Astrocyte (in vitro differentiated cells and primary cell): ENCODE measurements at regions not wholly inside any gene's neighbourhood (a gene's known extent, or its start where the extent isn't known, plus 50 kb on each side); places are given as distances from the start of the nearest gene placed in this dataset.

Experiments
- DNase-seq: peaks from one replicate; pipeline ENCODE4 v3.0.0-alpha.2; 2010; ENCODE audit warnings: low read depth
- FAIRE-seq: peaks from 2 replicates; lab custom pipeline; 2011; peaks lifted over from hg19 to GRCh38; lab: Jason Lieb, UNC
- H2AFZ ChIP-seq: 2 replicates; pipeline ENCODE4 v1.6.0; 2012; ENCODE audit warnings: low read depth, low read length, inconsistent platforms
- H3K27ac ChIP-seq: 2 replicates; pipeline ENCODE4 v1.5.1; 2011; ENCODE audit warnings: low read depth, low read length, inconsistent platforms
- H3K27me3 ChIP-seq: 2 replicates; pipeline ENCODE4 v1.6.0; 2011; ENCODE audit warnings: low read length, inconsistent platforms; ENCODE audit not compliant: insufficient read depth
- H3K36me3 ChIP-seq: 2 replicates; pipeline ENCODE4 v1.5.1; 2011; ENCODE audit warnings: low read length, inconsistent platforms; ENCODE audit not compliant: insufficient read depth
- H3K4me1 ChIP-seq: 2 replicates; pipeline ENCODE4 v1.5.1; 2011; ENCODE audit warnings: low read length, inconsistent platforms; ENCODE audit not compliant: insufficient read depth
- H3K4me2 ChIP-seq: 2 replicates; pipeline ENCODE4 v1.6.0; 2012; ENCODE audit warnings: low read length, inconsistent platforms
- H3K4me3 ChIP-seq: 2 replicates; pipeline ENCODE4 v1.5.1; 2011; ENCODE audit warnings: low read depth, mild to moderate bottlenecking, low read length, inconsistent platforms; ENCODE audit not compliant: insufficient read depth
- H3K79me2 ChIP-seq: 2 replicates; pipeline ENCODE4 v1.6.0; 2012; ENCODE audit warnings: mild to moderate bottlenecking, low read length, inconsistent platforms; ENCODE audit not compliant: insufficient read depth
- H3K9ac ChIP-seq: 2 replicates; pipeline ENCODE4 v1.6.0; 2012; ENCODE audit warnings: mild to moderate bottlenecking, low read length, inconsistent platforms
- H3K9me3 ChIP-seq: 2 replicates; pipeline ENCODE4 v1.5.1; 2012; ENCODE audit warnings: low read depth, mild to moderate bottlenecking, low read length, inconsistent platforms; ENCODE audit not compliant: insufficient read depth
- H4K20me1 ChIP-seq: 2 replicates; pipeline ENCODE4 v1.6.0; 2012; ENCODE audit warnings: low read length, inconsistent platforms; ENCODE audit not compliant: insufficient read depth
- H3K27ac Mint-ChIP-seq: one replicate; pipeline ENCODE4 v1.8.0; 2021; ENCODE audit warnings: mild to moderate bottlenecking, mixed read lengths; ENCODE audit not compliant: unreplicated experiment
- H3K27me3 Mint-ChIP-seq: one replicate; pipeline ENCODE4 v1.8.0; 2021; ENCODE audit warnings: low read depth, mixed read lengths; ENCODE audit not compliant: unreplicated experiment
- H3K36me3 Mint-ChIP-seq: one replicate; pipeline ENCODE4 v1.8.0; 2021; ENCODE audit warnings: low read depth, mixed read lengths; ENCODE audit not compliant: unreplicated experiment
- H3K4me1 Mint-ChIP-seq: one replicate; pipeline ENCODE4 v1.8.0; 2021; ENCODE audit warnings: low read depth, mixed read lengths; ENCODE audit not compliant: unreplicated experiment
- H3K4me3 Mint-ChIP-seq: one replicate; pipeline ENCODE4 v1.8.0; 2021; ENCODE audit warnings: mild to moderate bottlenecking, moderate library complexity, mixed read lengths; ENCODE audit not compliant: unreplicated experiment
- H3K9me3 Mint-ChIP-seq: one replicate; pipeline ENCODE4 v1.8.0; 2021; ENCODE audit warnings: mild to moderate bottlenecking, mixed read lengths; ENCODE audit not compliant: unreplicated experiment
- EZH2 ChIP-seq: IDR thresholded peaks from 2 replicates; pipeline ENCODE4 v1.6.1; 2012; ENCODE audit warnings: mild to moderate bottlenecking, low read length, inconsistent platforms; ENCODE audit not compliant: insufficient read depth
- TF ChIP-seq, protein P1 (sequence below): IDR thresholded peaks from 2 replicates; pipeline ENCODE4 v1.5.1; 2011; ENCODE audit warnings: low read depth, mild to moderate bottlenecking, inconsistent platforms, low read length, moderate library complexity; ENCODE audit not compliant: insufficient read depth

DNA sequence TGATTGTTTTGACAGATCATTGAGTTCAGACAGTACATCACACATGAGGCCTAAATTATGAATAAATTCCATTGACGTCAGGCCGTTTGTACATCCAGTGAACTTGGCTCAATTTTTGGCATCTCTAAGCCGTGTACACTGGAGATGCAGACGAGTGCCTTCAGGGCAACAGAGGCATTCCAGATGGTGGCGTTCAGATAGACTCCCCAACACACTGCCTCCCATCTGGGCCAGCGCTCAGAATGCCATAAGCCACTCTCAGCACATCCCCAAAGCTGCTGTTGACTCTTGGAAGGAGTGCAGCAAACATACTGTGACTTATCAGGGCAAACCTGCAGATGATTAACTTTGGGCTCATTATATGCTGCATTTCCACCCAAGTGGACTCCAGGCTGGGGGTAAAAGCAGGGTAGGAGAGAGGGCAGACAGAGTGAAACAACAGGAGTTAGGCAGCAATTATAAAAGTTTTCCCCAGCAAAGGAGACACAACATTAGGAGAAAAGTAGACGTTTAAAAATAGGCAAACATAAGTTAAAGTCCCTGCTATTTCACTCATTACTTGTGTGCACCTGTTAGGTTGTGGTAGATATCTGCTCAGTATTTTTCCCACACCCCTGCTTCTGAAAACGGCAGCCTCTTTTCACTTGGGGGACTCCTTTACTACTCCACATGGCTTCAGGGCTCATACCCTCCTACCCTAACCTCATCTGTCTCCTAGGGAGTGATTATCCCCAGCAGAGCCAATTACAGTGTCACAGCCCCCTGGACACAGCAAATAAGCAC is 60.2 kb upstream of the PDE3B start:
- Histone ChIP-seq H2AFZ (no peak overlapping the region), H3K27ac (no peak overlapping the region), H3K4me1 (no peaks in the 10 kb centered on the region), H4K20me1 (no peaks in the 10 kb centered on the region), H3K79me2 (no peaks in the 10 kb centered on the region), H3K36me3 (no peaks in the 10 kb centered on the region), H3K9me3 (no peaks in the 10 kb centered on the region), H3K27me3 (no peaks in the 10 kb centered on the region), H3K4me3 (no peak overlapping the region), H3K9ac (no peak overlapping the region), H3K4me2 (no peak overlapping the region)
- H3K4me1 Mint-ChIP-seq: peaks cover 2% of the 10 kb centered on the region
- no peaks in the 10 kb centered on the region for H3K36me3 Mint-ChIP-seq
- FAIRE-seq (no peak), DNase-seq (no peak)
- no peak overlapping the region for H3K27ac Mint-ChIP-seq
- no peak overlapping the region for H3K4me3 Mint-ChIP-seq
- H3K27me3 Mint-ChIP-seq: peaks cover 2% of the 10 kb centered on the region
- TF ChIP-seq, protein P1, sequence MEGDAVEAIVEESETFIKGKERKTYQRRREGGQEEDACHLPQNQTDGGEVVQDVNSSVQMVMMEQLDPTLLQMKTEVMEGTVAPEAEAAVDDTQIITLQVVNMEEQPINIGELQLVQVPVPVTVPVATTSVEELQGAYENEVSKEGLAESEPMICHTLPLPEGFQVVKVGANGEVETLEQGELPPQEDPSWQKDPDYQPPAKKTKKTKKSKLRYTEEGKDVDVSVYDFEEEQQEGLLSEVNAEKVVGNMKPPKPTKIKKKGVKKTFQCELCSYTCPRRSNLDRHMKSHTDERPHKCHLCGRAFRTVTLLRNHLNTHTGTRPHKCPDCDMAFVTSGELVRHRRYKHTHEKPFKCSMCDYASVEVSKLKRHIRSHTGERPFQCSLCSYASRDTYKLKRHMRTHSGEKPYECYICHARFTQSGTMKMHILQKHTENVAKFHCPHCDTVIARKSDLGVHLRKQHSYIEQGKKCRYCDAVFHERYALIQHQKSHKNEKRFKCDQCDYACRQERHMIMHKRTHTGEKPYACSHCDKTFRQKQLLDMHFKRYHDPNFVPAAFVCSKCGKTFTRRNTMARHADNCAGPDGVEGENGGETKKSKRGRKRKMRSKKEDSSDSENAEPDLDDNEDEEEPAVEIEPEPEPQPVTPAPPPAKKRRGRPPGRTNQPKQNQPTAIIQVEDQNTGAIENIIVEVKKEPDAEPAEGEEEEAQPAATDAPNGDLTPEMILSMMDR: no peak
- no peak for TF ChIP-seq EZH2
- no peaks in the 10 kb centered on the region for H3K9me3 Mint-ChIP-seq

DNA sequence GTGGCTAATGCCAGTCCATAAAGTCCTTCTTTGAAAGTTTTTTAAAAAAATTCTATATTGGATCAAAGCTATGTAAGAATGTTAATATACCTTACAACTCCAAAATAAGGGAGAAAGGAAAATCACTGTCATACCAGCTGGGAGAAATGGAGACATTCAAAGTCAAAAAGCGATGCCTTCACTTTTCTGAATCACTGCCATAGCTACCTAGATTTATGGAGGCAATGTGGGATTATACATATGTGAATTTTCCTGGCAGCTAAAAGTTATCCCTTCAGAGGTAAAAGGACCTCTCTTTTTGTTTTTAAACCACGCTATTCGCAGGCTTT is 59.6 kb upstream of the PDE3B start:
- Mint-ChIP-seq H3K27ac (no peak overlapping the region), H3K27me3 (peaks cover 2% of the 10 kb centered on the region), H3K36me3 (no peaks in the 10 kb centered on the region), H3K4me3 (no peak overlapping the region), H3K4me1 (no peaks in the 10 kb centered on the region), H3K9me3 (no peaks in the 10 kb centered on the region)
- Histone ChIP-seq H4K20me1 (no peaks in the 10 kb centered on the region), H3K4me1 (no peaks in the 10 kb centered on the region), H3K9me3 (no peaks in the 10 kb centered on the region), H3K79me2 (no peaks in the 10 kb centered on the region), H3K27me3 (no peaks in the 10 kb centered on the region), H3K9ac (no peak overlapping the region), H2AFZ (no peak overlapping the region), H3K4me2 (no peak overlapping the region), H3K4me3 (no peak overlapping the region), H3K36me3 (no peaks in the 10 kb centered on the region), H3K27ac (no peak overlapping the region)
- DNase-seq (no peak), FAIRE-seq (no peak)
- TF ChIP-seq, protein P1: no peak
- TF ChIP-seq EZH2: no peak

DNA sequence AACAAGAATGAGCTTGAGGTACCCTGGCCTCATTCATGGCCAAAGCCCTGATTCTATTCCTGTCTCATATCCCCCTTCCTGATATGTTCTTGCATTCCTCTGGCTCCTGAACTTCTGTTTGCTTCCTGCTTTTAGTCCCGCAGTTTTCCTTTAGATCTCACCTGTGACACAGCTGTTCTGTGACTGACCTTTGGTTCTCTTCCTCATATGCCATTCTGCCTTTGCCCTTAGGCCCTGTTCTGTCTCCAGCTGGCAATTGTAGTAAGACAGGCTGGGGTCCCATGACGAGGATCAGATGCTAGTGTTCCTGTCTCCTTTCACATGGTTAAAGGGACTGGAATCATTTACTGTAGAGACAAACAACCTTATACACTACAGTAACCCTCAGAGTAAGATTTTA is 59.0 kb upstream of the PDE3B start:
- no peak overlapping the region for H2AFZ ChIP-seq
- no peak overlapping the region for H3K4me3 Mint-ChIP-seq
- no peaks in the 10 kb centered on the region for H3K36me3 ChIP-seq
- no peaks in the 10 kb centered on the region for H3K4me1 Mint-ChIP-seq
- no peak overlapping the region for H3K9ac ChIP-seq
- no peaks in the 10 kb centered on the region for H3K9me3 ChIP-seq
- no peaks in the 10 kb centered on the region for H3K36me3 Mint-ChIP-seq
- peaks cover 2% of the 10 kb centered on the region for H3K27me3 Mint-ChIP-seq
- H3K4me3 ChIP-seq: no peak overlapping the region
- H3K27ac Mint-ChIP-seq: no peak overlapping the region
- no peak overlapping the region for H3K27ac ChIP-seq
- FAIRE-seq (no peak), DNase-seq (no peak)
- no peak for TF ChIP-seq EZH2
- TF ChIP-seq, protein P1: no peak
- no peaks in the 10 kb centered on the region for H3K4me1 ChIP-seq
- no peaks in the 10 kb centered on the region for H4K20me1 ChIP-seq
- no peaks in the 10 kb centered on the region for H3K79me2 ChIP-seq
- no peaks in the 10 kb centered on the region for H3K9me3 Mint-ChIP-seq
- no peak overlapping the region for H3K4me2 ChIP-seq
- H3K27me3 ChIP-seq: no peaks in the 10 kb centered on the region
